ENCODE measurements at regions not wholly inside any gene's neighbourhood (a gene's known extent, or its start where the extent isn't known, plus 50 kb on each side); places are given as distances from the start of the nearest gene placed in this dataset.
"Not testable (repeated sequence)": the region's sequence is repeated elsewhere in the genome, so short reads cannot be mapped to it uniquely, and the experiment has no call there.

DNA sequence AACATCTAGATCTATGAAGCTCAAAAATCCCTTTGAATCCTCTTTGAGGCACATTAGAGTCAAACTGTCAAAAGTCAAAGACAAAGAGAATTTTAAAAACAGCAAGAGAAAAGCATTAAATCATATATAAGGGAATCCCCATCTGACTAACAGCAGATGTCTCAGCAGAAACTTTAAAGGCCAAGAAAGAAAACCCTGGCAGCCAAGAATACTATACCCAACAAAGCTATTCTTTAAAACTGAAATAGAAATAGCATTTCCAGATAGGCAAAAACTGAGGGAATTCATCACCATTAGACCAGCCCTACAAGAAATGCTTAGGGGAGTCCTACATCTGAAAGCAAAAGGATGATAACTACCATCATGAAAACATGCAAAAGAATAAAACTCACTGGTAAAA is 211.2 kb upstream of the PDZRN3 start:
- no peak for DNase-seq

GRCh38 chr3:73832426-73832825 is 207.7 kb upstream of the PDZRN3 start:
- DNase-seq, result no peak

DNA sequence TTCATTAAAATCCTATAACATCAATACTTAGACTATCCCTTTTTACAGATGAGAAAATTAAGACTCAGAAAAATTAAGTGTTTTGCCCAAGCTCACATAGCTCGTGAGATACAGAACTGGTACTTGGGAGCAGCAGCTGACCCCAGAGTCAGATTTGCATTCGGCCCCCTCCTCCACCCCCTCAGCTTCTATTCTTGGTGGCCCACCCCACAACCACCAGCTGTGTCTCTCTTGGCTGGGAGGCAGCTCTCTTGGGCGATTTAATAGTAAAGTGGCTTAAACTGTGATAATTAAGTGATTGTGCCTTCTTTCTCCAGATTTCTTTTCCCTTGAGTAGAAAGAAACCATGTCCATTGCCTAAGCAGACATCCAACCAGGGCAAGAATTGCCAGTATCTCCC is 203.6 kb upstream of the PDZRN3 start:
- DNase-seq, result no peak

DNA sequence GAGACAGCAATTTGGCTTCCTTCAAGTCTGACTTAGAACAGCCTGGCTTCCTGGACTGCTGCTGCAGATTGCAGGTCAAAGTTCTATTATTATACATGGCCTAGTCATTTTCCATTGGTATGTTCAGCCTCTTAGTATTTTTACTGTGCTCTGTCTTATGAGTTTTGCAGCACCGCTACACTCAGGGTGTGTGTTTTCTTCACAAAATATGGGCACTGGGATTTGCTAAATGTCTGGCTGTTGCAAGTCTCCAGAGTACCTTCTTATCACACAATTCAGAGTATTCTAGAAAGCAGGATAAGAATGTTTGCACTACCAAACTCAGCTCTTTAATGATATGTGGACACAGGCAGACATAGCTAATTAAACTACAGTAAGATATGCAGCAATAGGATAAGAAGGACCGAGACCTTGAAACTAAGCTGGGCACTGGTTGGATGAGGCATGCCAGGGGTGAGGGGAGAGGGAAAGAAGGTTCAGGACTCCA is 203.0 kb upstream of the PDZRN3 start:
- DNase-seq, result no peak

- DNase-seq, result no peak
Observed at GRCh38 chr3:73827204-73827603, 202.5 kb upstream of the PDZRN3 start.

GRCh38 chr3:73820896-73821295 is 196.2 kb upstream of the PDZRN3 start:
- not testable (repeated sequence) for DNase-seq

DNA sequence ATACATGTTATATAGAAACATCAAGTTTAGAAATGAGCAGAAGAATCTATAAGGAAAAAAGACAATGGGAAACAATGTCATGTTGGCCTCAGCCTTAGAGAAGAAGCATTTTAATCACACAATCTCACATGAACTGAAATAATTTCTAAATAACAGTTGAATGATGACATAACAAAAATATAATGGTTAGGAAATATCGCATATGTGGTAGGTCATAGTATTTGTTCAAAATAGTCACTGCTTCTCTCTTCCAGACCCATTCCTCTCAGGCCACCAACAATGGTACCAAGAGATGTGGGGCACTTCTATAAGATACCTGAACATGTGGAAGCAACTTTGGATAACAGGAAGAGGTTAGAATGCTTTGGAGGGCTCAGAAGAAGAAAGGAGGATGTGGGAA is 195.7 kb upstream of the PDZRN3 start:
- no peak for DNase-seq

DNA sequence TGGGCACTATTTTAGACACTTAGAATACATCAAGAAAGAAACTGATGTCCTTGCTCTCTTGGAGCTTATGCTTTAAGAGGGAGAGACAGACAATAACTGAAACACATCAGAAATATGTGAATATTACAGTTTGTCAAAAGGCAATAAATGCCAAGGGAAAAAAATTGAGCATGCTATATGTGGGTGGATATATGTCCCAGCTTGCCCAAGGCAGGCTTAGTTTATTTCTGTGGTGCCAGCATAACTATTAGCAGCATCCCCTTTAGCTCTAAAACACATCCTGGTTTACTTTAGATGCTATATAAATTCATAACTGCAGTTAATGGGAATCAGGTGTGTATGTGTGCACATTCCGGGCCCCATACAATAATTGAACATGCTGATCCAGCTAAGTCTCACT is 191.2 kb upstream of the PDZRN3 start:
- DNase-seq, result no peak

DNA sequence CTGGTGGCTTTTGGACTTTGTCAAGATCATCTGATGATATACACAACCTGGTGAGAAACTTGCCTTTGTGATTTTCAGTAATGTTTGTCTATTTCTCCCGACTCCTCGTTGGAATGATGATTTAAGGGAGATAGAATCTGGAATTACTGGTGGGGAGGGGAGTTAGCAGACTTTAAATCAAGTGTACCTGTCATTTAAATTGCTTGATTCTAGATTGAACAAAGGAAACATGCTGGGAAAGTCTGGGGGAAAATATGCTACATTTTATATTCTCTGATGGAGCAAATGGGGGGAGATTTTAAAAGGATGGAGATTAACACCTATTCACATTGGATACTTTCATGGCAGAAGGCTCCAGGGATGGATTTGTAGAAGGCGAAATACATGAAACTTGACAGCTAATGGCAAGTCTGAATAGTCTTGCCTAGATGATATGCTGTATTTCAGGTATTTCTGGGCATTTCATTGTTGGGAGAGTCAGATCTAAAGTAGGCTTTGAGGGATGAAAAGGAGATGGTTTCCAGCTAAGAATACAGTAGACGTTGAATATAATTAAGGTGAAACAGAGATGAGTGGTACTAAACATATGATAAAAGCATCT is 189.1 kb upstream of the PDZRN3 start:
- no peak for DNase-seq

- no peak for DNase-seq
Observed at GRCh38 chr3:73813291-73813690, 188.6 kb upstream of the PDZRN3 start.

GRCh38 chr3:73812054-73812453 is 187.3 kb upstream of the PDZRN3 start:
- no peak for DNase-seq

- DNase-seq, result no peak
Observed at GRCh38 chr3:73808862-73809509, 184.2 kb upstream of the PDZRN3 start.

- DNase-seq, result no peak
Observed at GRCh38 chr3:73805435-73805834, 180.7 kb upstream of the PDZRN3 start.

- DNase-seq, result no peak
Observed at GRCh38 chr3:73804204-73804603, 179.5 kb upstream of the PDZRN3 start.

DNA sequence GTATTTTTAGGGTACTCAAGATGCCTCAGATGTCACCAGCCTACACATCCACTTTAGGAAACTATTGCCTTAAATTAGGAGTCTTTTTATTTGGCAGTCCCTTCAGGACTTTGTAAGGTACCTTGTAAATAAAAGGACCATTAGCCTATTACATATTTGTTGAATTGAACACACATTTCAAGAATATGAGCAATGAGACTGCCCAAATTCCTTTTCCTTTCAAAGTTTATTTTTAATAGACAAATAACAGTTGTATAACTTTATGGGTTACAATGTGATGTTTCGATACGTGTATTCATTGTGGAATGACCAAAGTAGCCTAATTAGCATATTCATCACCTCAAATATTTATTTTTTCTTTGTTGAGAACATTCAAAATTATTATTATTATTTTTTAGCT is 176.7 kb upstream of the PDZRN3 start:
- no peak for DNase-seq

DNA sequence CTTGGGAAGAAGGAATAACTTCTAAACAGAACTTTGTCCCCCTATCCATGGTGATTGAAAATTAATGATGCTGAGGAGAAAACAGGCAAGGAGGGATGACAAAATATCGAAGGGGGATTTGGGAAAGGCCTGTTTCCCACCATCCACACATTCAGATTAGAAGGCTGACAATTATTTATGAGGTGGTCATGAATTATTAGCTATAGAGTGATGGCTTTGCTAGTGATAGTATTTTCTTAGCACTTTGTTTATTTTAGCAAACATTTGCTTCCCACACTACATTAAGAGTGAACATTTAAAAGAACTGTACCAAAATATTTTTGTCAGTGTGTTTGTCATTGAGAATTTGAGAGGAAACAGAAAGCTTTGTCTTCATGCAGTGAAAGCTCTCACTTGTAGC is 172.6 kb upstream of the PDZRN3 start:
- no peak for DNase-seq

DNA sequence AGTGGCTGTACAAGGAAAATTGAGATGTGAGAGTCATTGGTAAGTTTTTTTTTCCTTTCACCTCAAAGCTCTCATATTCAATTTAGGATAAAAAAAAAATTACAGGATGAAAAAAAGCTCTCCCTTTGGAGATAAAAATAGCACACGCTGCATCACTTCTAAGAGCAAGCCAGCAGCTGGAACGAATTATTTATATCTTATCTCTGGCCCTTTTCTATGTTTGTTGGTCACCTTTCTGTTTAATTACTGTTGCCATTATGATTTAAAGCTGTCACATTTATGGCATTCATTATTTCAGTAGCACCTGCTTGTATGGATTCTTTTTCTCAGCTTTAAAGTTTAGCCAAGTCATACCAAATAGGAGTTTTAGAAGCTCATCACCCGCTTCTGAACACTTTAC is 171.6 kb upstream of the PDZRN3 start:
- no peak for DNase-seq

- DNase-seq, result no peak
Observed at GRCh38 chr3:73791356-73791755, 166.6 kb upstream of the PDZRN3 start.

GRCh38 chr3:73789825-73790444 is 165.2 kb upstream of the PDZRN3 start:
- no peak for DNase-seq

DNA sequence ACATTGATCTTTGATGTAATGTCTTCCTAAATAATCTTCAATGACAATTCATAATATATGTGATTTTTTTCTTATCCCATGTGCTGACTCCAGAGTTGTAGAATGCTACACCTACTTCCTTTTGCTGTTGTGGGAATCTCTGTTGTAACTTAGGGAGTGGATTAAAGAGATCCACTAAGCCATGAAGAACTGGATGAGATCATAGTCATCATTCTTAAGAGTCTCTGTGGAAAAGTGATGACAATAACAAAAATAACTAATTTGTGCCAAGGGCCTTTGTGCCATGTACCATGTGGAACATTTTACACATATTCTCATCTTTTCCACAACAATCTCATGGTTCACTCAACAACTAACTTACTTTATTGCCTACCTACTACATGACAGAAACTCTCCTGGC is 162.9 kb upstream of the PDZRN3 start:
- no peak for DNase-seq

- no peak for DNase-seq
Observed at GRCh38 chr3:73786998-73787397, 162.3 kb upstream of the PDZRN3 start.

- no peak for DNase-seq
Observed at GRCh38 chr3:73786321-73786807, 161.6 kb upstream of the PDZRN3 start.

DNA sequence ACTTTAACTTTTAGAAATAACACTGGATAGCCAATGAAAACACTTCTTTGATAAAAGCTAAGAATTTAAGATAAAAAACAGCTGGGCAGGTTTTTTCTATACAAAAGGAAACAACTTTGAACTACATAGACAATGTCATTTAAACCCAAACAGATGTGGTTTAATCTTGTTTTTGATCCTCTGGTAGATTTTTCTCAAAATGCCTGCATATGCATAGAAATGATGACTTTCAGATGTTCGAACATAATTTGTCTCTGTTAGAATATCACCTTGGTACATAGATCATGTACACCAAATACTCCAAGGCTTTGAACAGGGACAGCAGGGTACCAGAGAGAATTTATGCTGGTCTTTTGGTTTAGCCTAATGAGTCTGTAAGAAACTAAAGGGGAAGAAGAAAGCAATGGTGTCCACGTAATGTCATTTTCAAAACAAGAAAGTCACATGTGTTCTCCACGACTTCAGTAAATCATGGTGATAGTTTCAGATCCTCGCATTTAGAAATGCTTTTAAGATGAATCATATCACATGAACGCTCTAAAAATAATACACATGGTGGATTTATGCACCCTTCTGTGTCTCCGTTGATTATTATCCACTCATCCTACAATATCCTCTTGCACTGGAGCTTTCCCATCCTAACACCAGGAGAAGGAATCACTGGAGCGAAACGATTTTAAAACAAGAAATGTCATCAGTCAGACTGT is 160.1 kb upstream of the PDZRN3 start:
- DNase-seq, result no peak

GRCh38 chr3:73783811-73784210 is 159.1 kb upstream of the PDZRN3 start:
- no peak for DNase-seq

Measured in CD4-positive, alpha-beta T cell treated with Interleukin-4 for 4 hours (primary cell).